ENCODE measurements at regions not wholly inside any gene's neighbourhood (a gene's known extent, or its start where the extent isn't known, plus 50 kb on each side); places are given as distances from the start of the nearest gene placed in this dataset.
"Not testable (repeated sequence)": the region's sequence is repeated elsewhere in the genome, so short reads cannot be mapped to it uniquely, and the experiment has no call there.

GRCh38 chrX:87236830-87237440 is 280.7 kb upstream of the KLHL4 start:
- no peak for DNase-seq (ENCODE audit: low read depth)

- DNase-seq (ENCODE audit: low read depth), result no peak
Measured at GRCh38 chrX:87265518-87265917, 252.1 kb upstream of the KLHL4 start.

DNA sequence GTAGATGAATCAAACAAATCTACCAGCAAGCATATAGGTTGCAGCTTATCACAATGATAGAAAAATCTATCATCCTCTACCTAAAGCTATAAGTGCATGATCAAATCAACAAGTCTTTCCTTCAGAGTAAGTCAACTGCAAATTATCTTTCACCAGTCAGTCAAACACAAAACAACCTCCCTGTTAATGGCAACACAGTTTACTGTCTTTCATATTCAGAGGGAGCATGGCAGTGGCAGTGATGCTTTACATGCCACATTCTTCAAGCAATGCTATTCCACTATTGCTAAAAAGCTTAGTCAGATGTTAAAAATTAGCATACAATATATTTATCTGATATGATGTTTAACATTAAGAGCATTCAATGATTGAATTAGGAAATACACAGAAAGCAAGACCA is 245.1 kb upstream of the KLHL4 start:
- no peak for DNase-seq (ENCODE audit: low read depth)

- DNase-seq (ENCODE audit: low read depth), result peak; percentile 6
Measured at GRCh38 chrX:87299563-87300160, 217.9 kb upstream of the KLHL4 start.

DNA sequence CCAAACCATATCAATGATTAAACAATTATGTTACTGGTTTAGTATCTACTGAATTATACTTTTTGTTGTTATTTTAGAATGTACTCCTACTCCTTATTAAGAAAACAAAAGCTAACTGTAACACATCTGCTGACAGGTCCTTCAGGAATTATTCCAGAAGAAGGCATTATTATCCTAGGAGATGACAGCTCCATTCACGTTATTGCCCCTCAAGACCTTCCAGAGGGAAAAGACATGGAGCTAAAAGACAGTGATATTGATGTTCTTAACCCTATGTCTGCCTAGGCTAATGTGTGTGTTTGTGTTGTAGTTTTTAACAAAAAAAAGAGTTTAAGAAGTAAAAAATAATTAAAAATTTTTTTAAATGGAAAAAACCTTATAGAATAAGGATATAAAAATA is 206.8 kb upstream of the KLHL4 start:
- no peak for DNase-seq (ENCODE audit: low read depth)

- no peak for DNase-seq (ENCODE audit: low read depth)
Measured at GRCh38 chrX:87327267-87327666, 190.3 kb upstream of the KLHL4 start.

DNA sequence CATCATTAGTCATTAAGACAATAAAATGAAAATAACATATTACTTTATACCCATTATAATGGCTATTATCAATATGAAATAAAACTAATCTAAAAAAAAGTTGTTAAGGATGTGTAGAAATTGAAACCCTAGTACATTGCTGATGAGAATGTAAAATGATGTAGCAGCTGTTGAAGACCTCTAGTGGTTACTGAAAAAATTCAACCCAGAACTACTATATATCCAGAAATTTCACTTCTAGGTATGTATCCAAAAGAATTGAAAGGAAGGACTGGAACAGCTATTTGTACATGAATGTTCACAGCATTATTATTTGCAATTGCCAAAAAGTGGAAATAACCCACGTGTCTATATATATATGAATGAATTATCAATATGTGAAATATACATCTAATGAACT is 180.3 kb upstream of the KLHL4 start:
- DNase-seq (ENCODE audit: low read depth), result no peak

GRCh38 chrX:87338510-87338909 is 179.1 kb upstream of the KLHL4 start:
- peak; percentile 7 for DNase-seq (ENCODE audit: low read depth)

DNA sequence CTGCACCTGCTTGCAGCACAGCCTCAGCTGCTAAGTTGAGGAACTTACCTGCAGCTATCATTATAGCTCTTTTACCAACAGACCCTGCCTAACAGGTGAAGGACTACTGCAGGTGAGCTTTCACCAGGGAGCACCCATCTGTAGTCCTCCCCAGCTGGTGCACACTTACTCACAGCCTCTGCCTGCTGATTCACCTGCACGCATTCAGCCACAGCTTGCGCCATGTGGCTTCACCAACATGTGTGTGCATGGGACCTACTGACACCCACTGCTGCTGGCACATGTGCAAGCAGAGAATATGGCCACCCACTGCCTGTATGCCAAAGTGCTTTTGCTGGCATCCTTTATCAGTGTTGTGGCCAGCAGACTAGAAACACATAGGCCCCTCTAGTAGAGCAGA is 146.7 kb upstream of the KLHL4 start:
- no peak for DNase-seq (ENCODE audit: low read depth)

DNA sequence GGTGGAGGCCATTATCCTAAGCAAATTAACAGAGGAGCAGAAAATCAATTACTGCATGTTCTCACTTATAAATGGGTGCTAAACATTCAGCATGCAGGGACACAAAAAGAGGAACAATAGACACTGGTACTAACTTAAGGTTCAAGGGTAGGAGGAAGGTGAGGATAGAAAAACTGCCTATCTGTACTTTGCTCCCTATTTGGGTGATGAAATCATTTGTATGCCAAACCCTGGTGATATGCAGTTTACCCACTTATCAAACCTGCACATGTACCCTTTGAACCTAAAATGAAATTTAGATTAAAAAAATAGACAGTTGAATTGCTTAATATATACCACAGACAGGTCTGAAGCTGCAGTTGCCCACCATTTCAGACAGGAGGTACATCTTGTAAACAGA is 143.3 kb upstream of the KLHL4 start:
- DNase-seq (ENCODE audit: low read depth), result no peak

DNA sequence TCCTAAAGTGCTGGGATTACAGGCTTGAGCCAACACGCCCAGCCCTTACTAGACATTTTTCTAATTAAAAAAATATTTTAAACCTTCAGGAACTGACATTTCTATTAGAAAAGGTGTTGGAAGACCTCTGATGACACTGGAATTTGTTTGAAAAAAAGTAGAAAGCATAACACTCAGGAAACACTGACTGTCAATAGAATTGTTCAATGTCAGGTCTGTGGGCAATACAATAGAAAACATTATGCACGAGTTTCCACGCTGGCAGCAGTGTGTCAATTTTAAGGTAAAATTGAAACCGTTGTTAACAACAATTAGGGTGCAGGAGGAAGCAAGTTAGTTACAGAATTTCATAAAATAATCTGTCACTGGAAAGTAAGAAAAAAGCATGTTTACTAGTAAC is 140.7 kb upstream of the KLHL4 start:
- no peak for DNase-seq (ENCODE audit: low read depth)

DNA sequence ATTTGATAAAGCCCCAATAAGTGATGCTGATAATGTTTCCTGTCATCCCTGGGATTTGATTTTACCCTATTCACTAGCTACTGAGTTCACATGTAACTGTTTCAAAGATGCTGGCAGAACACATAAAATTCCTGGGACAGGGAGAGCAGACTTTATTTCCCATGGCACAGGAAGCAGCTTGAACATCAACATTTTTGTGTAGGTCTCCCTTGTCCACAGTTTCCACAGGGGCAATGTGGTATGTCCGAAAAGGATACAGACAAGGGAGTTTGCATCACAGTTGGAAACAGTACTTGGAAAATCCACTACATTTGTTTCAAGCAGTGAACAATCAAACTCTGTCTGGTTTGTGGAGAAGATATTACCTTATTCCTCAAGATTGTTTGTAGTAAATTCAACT is 129.2 kb upstream of the KLHL4 start:
- no peak for DNase-seq (ENCODE audit: low read depth)

- no peak for DNase-seq (ENCODE audit: low read depth)
Measured at GRCh38 chrX:87391742-87392141, 125.9 kb upstream of the KLHL4 start.

DNA sequence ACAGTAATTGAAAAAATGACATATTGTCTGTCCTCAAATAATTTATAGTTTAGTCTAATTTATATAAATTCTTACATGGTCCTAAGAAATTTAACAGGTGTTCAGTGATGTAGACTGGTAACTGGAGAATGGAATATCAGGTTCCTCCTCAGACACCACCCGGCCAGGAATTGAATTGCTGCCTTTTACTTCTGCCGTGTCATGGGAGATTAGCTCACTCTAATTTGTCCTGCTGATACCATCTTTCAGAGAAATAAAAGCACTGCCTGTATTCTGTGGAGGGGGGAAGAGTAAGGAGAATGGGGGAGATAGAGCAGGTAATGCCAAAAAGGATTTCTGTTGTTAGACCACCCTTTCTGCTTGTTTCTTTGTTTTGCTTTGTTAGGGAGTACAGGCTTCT is 125.2 kb upstream of the KLHL4 start:
- no peak for DNase-seq (ENCODE audit: low read depth)

- peak; percentile 42 for DNase-seq (ENCODE audit: low read depth)
Measured at GRCh38 chrX:87397103-87397886, 120.3 kb upstream of the KLHL4 start.

- no peak for DNase-seq (ENCODE audit: low read depth)
Measured at GRCh38 chrX:87402256-87402655, 115.3 kb upstream of the KLHL4 start.

DNA sequence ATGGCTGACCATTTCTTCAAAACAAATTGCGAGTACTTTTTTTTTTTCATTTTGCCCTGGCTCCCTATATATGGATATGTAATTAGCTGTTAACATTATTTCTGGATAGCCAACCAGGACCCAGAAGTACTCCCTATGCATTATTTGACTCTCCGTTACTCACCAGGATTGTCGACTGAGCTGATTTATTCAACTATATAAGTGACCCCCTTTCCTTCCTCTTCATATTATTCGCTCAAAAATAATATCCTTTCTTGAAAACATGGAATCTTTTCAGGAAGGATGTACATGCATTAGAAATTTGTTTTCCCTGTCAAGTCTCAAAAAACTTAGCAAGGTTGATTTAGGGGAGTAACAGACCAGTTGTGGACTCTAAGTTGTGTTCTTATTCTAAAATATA is 114.1 kb upstream of the KLHL4 start:
- no peak for DNase-seq (ENCODE audit: low read depth)

DNA sequence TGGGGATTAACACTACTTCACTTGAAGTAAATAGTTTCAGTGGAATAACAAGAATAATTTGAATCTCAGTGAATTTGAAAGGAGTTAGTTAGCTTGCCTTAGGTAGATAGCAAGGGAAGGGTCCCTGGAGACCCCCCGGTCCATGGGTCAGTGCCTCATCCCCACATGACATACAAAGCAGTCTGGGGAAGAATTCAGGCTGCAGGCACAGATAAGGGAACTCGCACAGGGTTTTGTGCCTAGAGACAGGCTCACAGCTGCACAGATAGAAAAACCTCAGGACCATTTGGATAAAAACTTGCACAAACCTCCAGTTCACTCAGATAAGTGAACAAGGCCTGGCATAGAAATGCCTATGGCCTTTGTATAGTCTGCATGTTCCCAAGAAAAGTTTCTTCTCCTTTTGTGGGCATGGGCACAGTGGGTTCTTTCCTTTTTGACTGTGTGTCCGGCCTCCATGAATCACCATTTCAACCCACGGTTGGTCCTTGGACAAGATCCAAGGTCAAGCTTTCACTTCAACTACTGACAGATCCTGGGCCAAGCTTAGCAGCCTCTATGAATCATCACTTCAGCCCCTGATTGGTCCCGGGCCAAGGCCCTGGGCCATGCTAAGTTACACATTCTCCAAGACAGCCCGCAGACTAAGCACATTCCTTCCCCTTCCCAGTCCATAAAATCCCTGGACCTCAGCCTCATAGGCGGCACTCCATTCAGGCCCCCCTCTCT is 108.3 kb upstream of the KLHL4 start:
- peak; percentile 84 for DNase-seq (ENCODE audit: low read depth)

- no peak for DNase-seq (ENCODE audit: low read depth)
Measured at GRCh38 chrX:87425618-87426017, 92.0 kb upstream of the KLHL4 start.

DNA sequence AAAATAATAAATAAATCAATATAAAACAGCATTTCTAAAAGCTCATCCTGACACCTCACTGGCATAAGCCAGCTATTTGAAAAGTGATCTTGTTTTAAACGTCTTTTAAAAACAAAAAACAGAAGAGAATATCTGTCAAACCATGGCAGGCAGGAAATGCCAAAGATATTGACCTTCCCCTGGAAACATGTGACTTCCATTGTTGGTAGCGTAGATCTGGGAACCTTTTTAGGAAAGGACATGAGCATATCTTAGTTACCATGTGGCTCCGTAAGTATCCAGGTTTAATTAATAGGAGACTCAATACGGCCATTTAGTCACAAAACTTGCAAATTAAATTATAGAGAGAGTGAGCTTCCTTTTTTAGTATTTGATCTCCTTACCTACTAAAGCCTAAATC is 83.0 kb upstream of the KLHL4 start:
- DNase-seq (ENCODE audit: low read depth), result no peak

GRCh38 chrX:87448613-87449012 is 69.0 kb upstream of the KLHL4 start:
- not testable (repeated sequence) for DNase-seq (ENCODE audit: low read depth)

GRCh38 chrX:87465757-87466156 is 51.8 kb upstream of the KLHL4 start:
- not testable (repeated sequence) for DNase-seq (ENCODE audit: low read depth)
